DOHH2 (cell line): ENCODE measurements at regions not wholly inside any gene's neighbourhood (a gene's known extent, or its start where the extent isn't known, plus 50 kb on each side); places are given as distances from the start of the nearest gene placed in this dataset.

Experiments used
- H3F3A ChIP-seq: fragments of 200-600 bp; sonication (generic), shearing (Covaris generic); 2 replicates; pipeline ENCODE4 v1.6.0; 2016; ENCODE audit warnings: antibody characterized with exemption, mild to moderate bottlenecking; ENCODE audit not compliant: control insufficient read depth, insufficient read depth
- H3K27ac ChIP-seq: fragments of 200-600 bp; sonication (generic); 2 replicates; pipeline ENCODE4 v1.5.1; 2014; ENCODE audit warnings: low read depth, mild to moderate bottlenecking, low read length, moderate library complexity
- H3K27me3 ChIP-seq: fragments of 200-600 bp; sonication (generic); 2 replicates; pipeline ENCODE4 v1.6.1; 2014; ENCODE audit warnings: mild to moderate bottlenecking, low read length, mixed read lengths; ENCODE audit not compliant: control insufficient read depth
- H3K36me3 ChIP-seq: fragments of 200-600 bp; sonication (generic); 2 replicates; pipeline ENCODE4 v1.6.1; 2014; ENCODE audit warnings: mild to moderate bottlenecking, low read length, moderate library complexity, mixed read lengths; ENCODE audit not compliant: control insufficient read depth
- H3K4me1 ChIP-seq: fragments of 200-600 bp; sonication (generic); 2 replicates; pipeline ENCODE4 v1.6.1; 2014; ENCODE audit warnings: mild to moderate bottlenecking, low read length, mixed read lengths; ENCODE audit not compliant: control insufficient read depth
- H3K4me2 ChIP-seq: fragments of 200-600 bp; sonication (generic); 2 replicates; pipeline ENCODE4 v1.6.0; 2014; ENCODE audit warnings: mild to moderate bottlenecking, low read length, moderate library complexity
- H3K4me3 ChIP-seq: fragments of 200-600 bp; sonication (generic); 2 replicates; pipeline ENCODE4 v1.5.1; 2014; ENCODE audit warnings: mild to moderate bottlenecking, low read length, mixed read lengths
- H3K79me2 ChIP-seq: fragments of 200-600 bp; sonication (generic); 2 replicates; pipeline ENCODE4 v1.6.1; 2014; ENCODE audit warnings: mild to moderate bottlenecking, low read length, mixed read lengths; ENCODE audit not compliant: control insufficient read depth
- H3K9me2 ChIP-seq: fragments of 200-600 bp; sonication (generic); replicated peaks from 2 replicates; pipeline ENCODE4 v1.6.1; 2014; ENCODE audit warnings: mild to moderate bottlenecking, low read length, mixed read lengths; ENCODE audit not compliant: control insufficient read depth
- H3K9me3 ChIP-seq: fragments of 200-600 bp; sonication (generic); 2 replicates; pipeline ENCODE4 v1.6.1; 2014; ENCODE audit warnings: antibody characterized with exemption, low read length, mixed read lengths; ENCODE audit not compliant: control insufficient read depth, insufficient read depth
- H4K20me1 ChIP-seq: fragments of 200-600 bp; sonication (generic); 2 replicates; pipeline ENCODE4 v1.6.0; 2014; ENCODE audit warnings: low read depth, mild to moderate bottlenecking, antibody characterized with exemption, low read length, moderate library complexity; ENCODE audit not compliant: control insufficient read depth, insufficient read depth
- EZH2phosphoT487 ChIP-seq: fragments of 200-600 bp; sonication (generic); IDR thresholded peaks from 2 replicates; pipeline ENCODE4 v1.6.1; 2017; ENCODE audit warnings: borderline replicate concordance, mild to moderate bottlenecking, antibody characterized with exemption, low read length, moderate library complexity, mixed read lengths
- TF ChIP-seq, protein P1 (sequence below): fragments of 200-600 bp; sonication (generic); IDR thresholded peaks from one replicate; pipeline ENCODE4 v1.5.1; 2014; ENCODE audit warnings: antibody characterized with exemption, mild to moderate bottlenecking, low read depth, low read length; ENCODE audit not compliant: poor library complexity, severe bottlenecking

- H3K27ac ChIP-seq = no peak overlapping the region
- H3K9me3 ChIP-seq = peaks cover 30% of the 10 kb centered on the region
- TF ChIP-seq EZH2phosphoT487 = no peak
- TF ChIP-seq, protein P1, sequence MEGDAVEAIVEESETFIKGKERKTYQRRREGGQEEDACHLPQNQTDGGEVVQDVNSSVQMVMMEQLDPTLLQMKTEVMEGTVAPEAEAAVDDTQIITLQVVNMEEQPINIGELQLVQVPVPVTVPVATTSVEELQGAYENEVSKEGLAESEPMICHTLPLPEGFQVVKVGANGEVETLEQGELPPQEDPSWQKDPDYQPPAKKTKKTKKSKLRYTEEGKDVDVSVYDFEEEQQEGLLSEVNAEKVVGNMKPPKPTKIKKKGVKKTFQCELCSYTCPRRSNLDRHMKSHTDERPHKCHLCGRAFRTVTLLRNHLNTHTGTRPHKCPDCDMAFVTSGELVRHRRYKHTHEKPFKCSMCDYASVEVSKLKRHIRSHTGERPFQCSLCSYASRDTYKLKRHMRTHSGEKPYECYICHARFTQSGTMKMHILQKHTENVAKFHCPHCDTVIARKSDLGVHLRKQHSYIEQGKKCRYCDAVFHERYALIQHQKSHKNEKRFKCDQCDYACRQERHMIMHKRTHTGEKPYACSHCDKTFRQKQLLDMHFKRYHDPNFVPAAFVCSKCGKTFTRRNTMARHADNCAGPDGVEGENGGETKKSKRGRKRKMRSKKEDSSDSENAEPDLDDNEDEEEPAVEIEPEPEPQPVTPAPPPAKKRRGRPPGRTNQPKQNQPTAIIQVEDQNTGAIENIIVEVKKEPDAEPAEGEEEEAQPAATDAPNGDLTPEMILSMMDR = no peak
- H3K4me3 ChIP-seq = no peak overlapping the region
- H3K27me3 ChIP-seq = no peaks in the 10 kb centered on the region
- H3K79me2 ChIP-seq = no peaks in the 10 kb centered on the region
- no peaks in the 10 kb centered on the region for H3K4me1 ChIP-seq
- no peaks in the 10 kb centered on the region for H4K20me1 ChIP-seq
- H3K9me2 ChIP-seq = no peaks in the 10 kb centered on the region
- no peak overlapping the region for H3K4me2 ChIP-seq
- H3F3A ChIP-seq = 0 out of 2 replicates have a peak, but pooled peaks cover 3% of the 10 kb centered on the region
- H3K36me3 ChIP-seq = no peaks in the 10 kb centered on the region
These were observed 158.3 kb downstream of the KIF26A start for GRCh38 chr14:104296388-104297312.

- H3K27me3 ChIP-seq = no peaks in the 10 kb centered on the region
- H3K4me3 ChIP-seq = no peak overlapping the region
- no peaks in the 10 kb centered on the region for H3K36me3 ChIP-seq
- H3K9me2 ChIP-seq = no peaks in the 10 kb centered on the region
- no peaks in the 10 kb centered on the region for H3K4me1 ChIP-seq
- no peak overlapping the region for H3K27ac ChIP-seq
- H3K4me2 ChIP-seq = no peak overlapping the region
- H3K79me2 ChIP-seq = no peaks in the 10 kb centered on the region
- H3F3A ChIP-seq = 0 out of 2 replicates have a peak, but pooled peaks cover 3% of the 10 kb centered on the region
- H4K20me1 ChIP-seq = no peaks in the 10 kb centered on the region
- TF ChIP-seq, protein P1 = no peak
- no peak for TF ChIP-seq EZH2phosphoT487
- peaks cover 35% of the 10 kb centered on the region for H3K9me3 ChIP-seq
These were observed 158.9 kb downstream of the KIF26A start for GRCh38 chr14:104297313-104297704.

- Histone ChIP-seq H3F3A (0 out of 2 replicates have a peak, but pooled peaks cover 3% of the 10 kb centered on the region), H3K4me3 (no peak overlapping the region), H3K9me2 (no peaks in the 10 kb centered on the region), H3K4me1 (no peaks in the 10 kb centered on the region), H4K20me1 (no peaks in the 10 kb centered on the region), H3K9me3 (peaks cover 40% of the 10 kb centered on the region), H3K4me2 (no peak overlapping the region), H3K36me3 (no peaks in the 10 kb centered on the region), H3K27ac (no peak overlapping the region), H3K27me3 (no peaks in the 10 kb centered on the region), H3K79me2 (no peaks in the 10 kb centered on the region)
- TF ChIP-seq, protein P1 = no peak
- TF ChIP-seq EZH2phosphoT487 = no peak
These were observed 159.5 kb downstream of the KIF26A start for GRCh38 chr14:104297721-104298401.
